ENCODE measurements at regions not wholly inside any gene's neighbourhood (a gene's known extent, or its start where the extent isn't known, plus 50 kb on each side); places are given as distances from the start of the nearest gene placed in this dataset.

DNA sequence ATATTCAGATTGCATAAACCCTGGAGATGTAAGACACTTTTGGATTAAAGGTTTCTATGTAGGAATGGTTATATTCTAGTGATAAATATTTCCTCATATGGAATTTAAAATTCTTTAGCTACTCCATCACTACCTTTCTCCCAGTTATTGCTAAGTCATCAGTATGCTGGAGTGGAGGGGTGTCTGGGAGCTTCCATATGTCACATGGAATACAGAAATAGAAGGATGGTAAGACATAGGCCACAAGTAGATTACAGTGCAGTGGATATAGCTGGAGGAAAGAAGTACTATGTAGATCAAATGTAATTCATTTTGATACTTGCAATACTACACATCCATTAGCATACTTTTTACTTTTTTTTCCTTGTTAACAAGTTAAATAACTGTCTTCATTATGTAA, 428.4 kb downstream of the ARL4A start (continued):
- TF ChIP-seq, protein P1, sequence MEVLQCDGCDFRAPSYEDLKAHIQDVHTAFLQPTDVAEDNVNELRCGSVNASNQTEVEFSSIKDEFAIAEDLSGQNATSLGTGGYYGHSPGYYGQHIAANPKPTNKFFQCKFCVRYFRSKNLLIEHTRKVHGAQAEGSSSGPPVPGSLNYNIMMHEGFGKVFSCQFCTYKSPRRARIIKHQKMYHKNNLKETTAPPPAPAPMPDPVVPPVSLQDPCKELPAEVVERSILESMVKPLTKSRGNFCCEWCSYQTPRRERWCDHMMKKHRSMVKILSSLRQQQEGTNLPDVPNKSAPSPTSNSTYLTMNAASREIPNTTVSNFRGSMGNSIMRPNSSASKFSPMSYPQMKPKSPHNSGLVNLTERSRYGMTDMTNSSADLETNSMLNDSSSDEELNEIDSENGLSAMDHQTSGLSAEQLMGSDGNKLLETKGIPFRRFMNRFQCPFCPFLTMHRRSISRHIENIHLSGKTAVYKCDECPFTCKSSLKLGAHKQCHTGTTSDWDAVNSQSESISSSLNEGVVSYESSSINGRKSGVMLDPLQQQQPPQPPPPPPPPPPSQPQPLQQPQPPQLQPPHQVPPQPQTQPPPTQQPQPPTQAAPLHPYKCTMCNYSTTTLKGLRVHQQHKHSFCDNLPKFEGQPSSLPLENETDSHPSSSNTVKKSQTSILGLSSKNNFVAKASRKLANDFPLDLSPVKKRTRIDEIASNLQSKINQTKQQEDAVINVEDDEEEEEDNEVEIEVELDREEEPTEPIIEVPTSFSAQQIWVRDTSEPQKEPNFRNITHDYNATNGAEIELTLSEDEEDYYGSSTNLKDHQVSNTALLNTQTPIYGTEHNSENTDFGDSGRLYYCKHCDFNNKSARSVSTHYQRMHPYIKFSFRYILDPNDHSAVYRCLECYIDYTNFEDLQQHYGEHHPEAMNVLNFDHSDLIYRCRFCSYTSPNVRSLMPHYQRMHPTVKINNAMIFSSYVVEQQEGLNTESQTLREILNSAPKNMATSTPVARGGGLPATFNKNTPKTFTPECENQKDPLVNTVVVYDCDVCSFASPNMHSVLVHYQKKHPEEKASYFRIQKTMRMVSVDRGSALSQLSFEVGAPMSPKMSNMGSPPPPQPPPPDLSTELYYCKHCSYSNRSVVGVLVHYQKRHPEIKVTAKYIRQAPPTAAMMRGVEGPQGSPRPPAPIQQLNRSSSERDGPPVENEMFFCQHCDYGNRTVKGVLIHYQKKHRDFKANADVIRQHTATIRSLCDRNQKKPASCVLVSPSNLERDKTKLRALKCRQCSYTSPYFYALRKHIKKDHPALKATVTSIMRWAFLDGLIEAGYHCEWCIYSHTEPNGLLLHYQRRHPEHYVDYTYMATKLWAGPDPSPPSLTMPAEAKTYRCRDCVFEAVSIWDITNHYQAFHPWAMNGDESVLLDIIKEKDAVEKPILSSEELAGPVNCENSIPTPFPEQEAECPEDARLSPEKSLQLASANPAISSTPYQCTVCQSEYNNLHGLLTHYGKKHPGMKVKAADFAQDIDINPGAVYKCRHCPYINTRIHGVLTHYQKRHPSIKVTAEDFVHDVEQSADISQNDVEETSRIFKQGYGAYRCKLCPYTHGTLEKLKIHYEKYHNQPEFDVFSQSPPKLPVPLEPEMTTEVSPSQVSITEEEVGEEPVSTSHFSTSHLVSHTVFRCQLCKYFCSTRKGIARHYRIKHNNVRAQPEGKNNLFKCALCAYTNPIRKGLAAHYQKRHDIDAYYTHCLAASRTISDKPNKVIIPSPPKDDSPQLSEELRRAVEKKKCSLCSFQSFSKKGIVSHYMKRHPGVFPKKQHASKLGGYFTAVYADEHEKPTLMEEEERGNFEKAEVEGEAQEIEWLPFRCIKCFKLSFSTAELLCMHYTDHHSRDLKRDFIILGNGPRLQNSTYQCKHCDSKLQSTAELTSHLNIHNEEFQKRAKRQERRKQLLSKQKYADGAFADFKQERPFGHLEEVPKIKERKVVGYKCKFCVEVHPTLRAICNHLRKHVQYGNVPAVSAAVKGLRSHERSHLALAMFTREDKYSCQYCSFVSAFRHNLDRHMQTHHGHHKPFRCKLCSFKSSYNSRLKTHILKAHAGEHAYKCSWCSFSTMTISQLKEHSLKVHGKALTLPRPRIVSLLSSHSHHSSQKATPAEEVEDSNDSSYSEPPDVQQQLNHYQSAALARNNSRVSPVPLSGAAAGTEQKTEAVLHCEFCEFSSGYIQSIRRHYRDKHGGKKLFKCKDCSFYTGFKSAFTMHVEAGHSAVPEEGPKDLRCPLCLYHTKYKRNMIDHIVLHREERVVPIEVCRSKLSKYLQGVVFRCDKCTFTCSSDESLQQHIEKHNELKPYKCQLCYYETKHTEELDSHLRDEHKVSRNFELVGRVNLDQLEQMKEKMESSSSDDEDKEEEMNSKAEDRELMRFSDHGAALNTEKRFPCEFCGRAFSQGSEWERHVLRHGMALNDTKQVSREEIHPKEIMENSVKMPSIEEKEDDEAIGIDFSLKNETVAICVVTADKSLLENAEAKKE (CRISPR knock-in tag; IDR thresholded peaks at IDR 0.05), result no peak
- TF ChIP-seq STAT1 (IDR thresholded peaks at IDR 0.05; ENCODE audit: unreplicated experiment), result no peak

DNA sequence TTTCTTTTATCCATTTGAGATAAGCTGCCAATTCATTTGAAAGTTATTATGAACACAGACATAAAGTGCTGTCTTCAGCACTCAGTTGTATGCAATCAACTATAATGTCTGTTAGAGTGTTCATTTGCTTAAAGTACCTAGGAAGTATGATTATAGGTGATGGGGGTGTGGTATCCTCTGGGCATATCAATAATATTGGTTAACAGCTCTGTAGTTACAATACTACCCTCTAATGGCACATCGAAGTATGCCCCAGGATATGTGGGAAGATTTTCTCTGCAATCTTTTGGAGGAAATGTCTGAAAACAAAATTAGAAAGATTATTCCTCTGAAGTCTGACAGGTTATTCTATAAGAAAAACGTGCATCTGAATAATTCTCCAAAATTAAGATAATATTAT, 429.7 kb downstream of the ARL4A start:
- Histone ChIP-seq H3F3A (replicated peaks; ENCODE audit: low read depth) (no peaks in the 10 kb centered on the region), H3K9me2 (ENCODE audit: insufficient read depth) (no peaks in the 10 kb centered on the region), H3K4me2 (no peak overlapping the region), H3K4me3 (no peak overlapping the region), H3K36me3 (ENCODE audit: insufficient read depth) (no peaks in the 10 kb centered on the region), H2AFZ (no peak overlapping the region), H3K79me2 (replicated peaks; ENCODE audit: insufficient read depth) (no peaks in the 10 kb centered on the region), H3K27ac (ENCODE audit: low read depth) (no peak overlapping the region), H3K4me1 (ENCODE audit: insufficient read depth) (peaks cover 12% of the 10 kb centered on the region; the same call in 1 of the 2 replicates), H3K27me3 (ENCODE audit: insufficient read depth) (no peaks in the 10 kb centered on the region), H4K20me1 (replicated peaks; ENCODE audit: insufficient read depth) (no peaks in the 10 kb centered on the region)
- TF ChIP-seq ZNF114 (CRISPR knock-in tag; IDR thresholded peaks at IDR 0.05) (no peak), ZNF331 (CRISPR knock-in tag; IDR thresholded peaks at IDR 0.05; ENCODE audit: low read depth) (no peak), STAT1 (IDR thresholded peaks at IDR 0.05; ENCODE audit: unreplicated experiment) (no peak), EZH2 (IDR thresholded peaks at IDR 0.05; ENCODE audit: low read depth, unreplicated experiment) (no peak), POLR2AphosphoS5 (IDR thresholded peaks at IDR 0.05; ENCODE audit: low read depth) (no peak)
- TF ChIP-seq, protein P2, sequence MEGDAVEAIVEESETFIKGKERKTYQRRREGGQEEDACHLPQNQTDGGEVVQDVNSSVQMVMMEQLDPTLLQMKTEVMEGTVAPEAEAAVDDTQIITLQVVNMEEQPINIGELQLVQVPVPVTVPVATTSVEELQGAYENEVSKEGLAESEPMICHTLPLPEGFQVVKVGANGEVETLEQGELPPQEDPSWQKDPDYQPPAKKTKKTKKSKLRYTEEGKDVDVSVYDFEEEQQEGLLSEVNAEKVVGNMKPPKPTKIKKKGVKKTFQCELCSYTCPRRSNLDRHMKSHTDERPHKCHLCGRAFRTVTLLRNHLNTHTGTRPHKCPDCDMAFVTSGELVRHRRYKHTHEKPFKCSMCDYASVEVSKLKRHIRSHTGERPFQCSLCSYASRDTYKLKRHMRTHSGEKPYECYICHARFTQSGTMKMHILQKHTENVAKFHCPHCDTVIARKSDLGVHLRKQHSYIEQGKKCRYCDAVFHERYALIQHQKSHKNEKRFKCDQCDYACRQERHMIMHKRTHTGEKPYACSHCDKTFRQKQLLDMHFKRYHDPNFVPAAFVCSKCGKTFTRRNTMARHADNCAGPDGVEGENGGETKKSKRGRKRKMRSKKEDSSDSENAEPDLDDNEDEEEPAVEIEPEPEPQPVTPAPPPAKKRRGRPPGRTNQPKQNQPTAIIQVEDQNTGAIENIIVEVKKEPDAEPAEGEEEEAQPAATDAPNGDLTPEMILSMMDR (conservative IDR thresholded peaks at IDR 0.05; ENCODE audit: low read depth in 2 of 2), result peak; percentile 67 to 70
- DNase-seq (ENCODE audit: low spot score), result peak; percentile 44
- peak; percentile 54 for ATAC-seq
- H3K4me1 Mint-ChIP-seq, result peaks cover 13% of the 10 kb centered on the region
- H3K27me3 Mint-ChIP-seq (ENCODE audit: insufficient read depth, low read depth, poor library complexity), result peaks cover 1% of the 10 kb centered on the region
- no peak overlapping the region for H3K4me3 Mint-ChIP-seq
- H3K36me3 Mint-ChIP-seq (ENCODE audit: low read depth), result peaks cover 5% of the 10 kb centered on the region; the same call in 2 of the 3 replicates
- H3K27ac Mint-ChIP-seq, result 0 out of 2 replicates have a peak overlapping the region, but pooled peaks have one; percentile 50
- H3K9me3 Mint-ChIP-seq, result peaks cover 14% of the 10 kb centered on the region

Measured in GM23338 (cell line).